Adrenal gland (tissue), 9 donors: ENCODE measurements at regions not wholly inside any gene's neighbourhood (a gene's known extent, or its start where the extent isn't known, plus 50 kb on each side); places are given as distances from the start of the nearest gene placed in this dataset.

Experiments used
- DNase-seq, 7 donors: peaks; one replicate each; pipeline ENCODE4 v3.0.0-alpha.2; 2019 to 2020
- H3K27ac ChIP-seq, 5 donors: fragments of 200-600 bp; sonication (generic) in 4 of 5; 1 replicate in 3 of 5; 2 replicates in 2 of 5; pipeline versions ENCODE4 v1.5.1 to v1.8.0; 2016 to 2020; ENCODE audit warnings: mild to moderate bottlenecking in 1 of 5
- H3K27me3 ChIP-seq: fragments of 200-600 bp; 2 replicates; pipeline ENCODE4 v1.8.0; 2021
- H3K36me3 ChIP-seq, 2 donors: fragments of 200-600 bp; replicated peaks in 1 of 2; 1 replicate in 1 of 2; 2 replicates in 1 of 2; pipeline versions ENCODE4 v1.5.1 to v1.8.0; 2018 to 2022
- H3K4me1 ChIP-seq, 2 donors: fragments of 200-600 bp; replicated peaks in 1 of 2; 1 replicate in 1 of 2; 2 replicates in 1 of 2; pipeline versions ENCODE4 v1.5.1 to v1.8.0; 2018 to 2021
- H3K4me3 ChIP-seq, 4 donors: fragments of 200-600 bp; sonication (generic) in 3 of 4; one replicate each; pipeline ENCODE4 v1.5.1; 2016 to 2018
- H3K9me3 ChIP-seq, 3 donors: fragments of 200-600 bp; sonication (generic) in 1 of 3; replicated peaks in 1 of 3; 1 replicate in 2 of 3; 2 replicates in 1 of 3; pipeline versions ENCODE4 v1.5.1 to v1.8.0; 2016 to 2021
- POLR2A ChIP-seq, 2 donors: fragments of 450-650 bp; IDR thresholded peaks; one replicate each; pipeline ENCODE4 v1.6.1; 2017; ENCODE audit warnings: antibody characterized with exemption in 2 of 2, mild to moderate bottlenecking in 2 of 2, moderate library complexity in 1 of 2
- WGBS, 4 donors: extraction: QIAGEN DNeasy Blood & Tissue Kit in 2 of 4; methylation state at CpG; one replicate each; pipeline versions ENCODE4 v1.1.5 to v1.1.7; 2013 to 2017; 5-methylcytosine and 5-hydroxymethylcytosine counted together
- intact Hi-C, 2 donors: fragments of 100-400 bp; cut with DNase I; formaldehyde crosslinking; loops; one replicate each; pipeline versions ENCODE4 v1.14.1 to v1.15.0; 2022 to 2023
- TF ChIP-seq, protein P1 (sequence below), 6 experiments: fragments of 450-650 bp in 4 of 6; fragments of 200-600 bp in 2 of 6; sonication (generic) in 1 of 6; IDR thresholded peaks; 1 replicate in 5 of 6; 2 replicates in 1 of 6; pipeline versions ENCODE4 v1.5.1 to v1.8.0; 2016 to 2021; ENCODE audit warnings: antibody characterized with exemption in 6 of 6, mild to moderate bottlenecking in 2 of 6, moderate library complexity in 1 of 6
- donor health status: healthy with polysubstance abuse.
- donor health status: Bipolar disorder and iron deficiency.
- donor health status: DM: yes; HTN: yes; CAD: no.
- donor health status: DM: no; HTN: no; CAD: no.
- donor health status: DM: no; HTN: no; CAD: no.

DNA sequence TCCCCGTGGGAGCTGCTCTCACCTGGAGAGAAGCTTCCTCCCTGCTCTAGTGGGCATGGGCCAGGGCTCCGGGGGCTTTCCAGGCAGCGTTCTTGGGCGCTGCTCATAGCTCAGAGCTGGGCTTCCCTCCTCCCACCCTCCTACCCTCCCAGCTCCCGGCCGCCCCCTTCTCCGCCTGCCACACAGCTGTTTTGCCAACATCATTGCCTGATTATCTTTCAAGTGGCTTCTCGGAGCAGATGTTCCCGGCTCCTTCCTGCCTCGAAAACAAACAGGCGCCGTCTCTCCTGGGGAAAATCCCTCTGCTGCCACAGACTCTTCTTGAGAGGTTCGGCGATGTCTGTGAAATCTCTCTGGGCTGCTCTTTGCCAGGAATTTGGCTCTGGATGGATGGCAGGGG lies 195.6 kb downstream of the RPLP1 start:
- 18 to 34% (median 28%) methylated on average over 6 to 14 of the region's 14 CpGs for WGBS, 4 donors
- intact Hi-C loops, result no loop called here
- TF ChIP-seq, protein P1, sequence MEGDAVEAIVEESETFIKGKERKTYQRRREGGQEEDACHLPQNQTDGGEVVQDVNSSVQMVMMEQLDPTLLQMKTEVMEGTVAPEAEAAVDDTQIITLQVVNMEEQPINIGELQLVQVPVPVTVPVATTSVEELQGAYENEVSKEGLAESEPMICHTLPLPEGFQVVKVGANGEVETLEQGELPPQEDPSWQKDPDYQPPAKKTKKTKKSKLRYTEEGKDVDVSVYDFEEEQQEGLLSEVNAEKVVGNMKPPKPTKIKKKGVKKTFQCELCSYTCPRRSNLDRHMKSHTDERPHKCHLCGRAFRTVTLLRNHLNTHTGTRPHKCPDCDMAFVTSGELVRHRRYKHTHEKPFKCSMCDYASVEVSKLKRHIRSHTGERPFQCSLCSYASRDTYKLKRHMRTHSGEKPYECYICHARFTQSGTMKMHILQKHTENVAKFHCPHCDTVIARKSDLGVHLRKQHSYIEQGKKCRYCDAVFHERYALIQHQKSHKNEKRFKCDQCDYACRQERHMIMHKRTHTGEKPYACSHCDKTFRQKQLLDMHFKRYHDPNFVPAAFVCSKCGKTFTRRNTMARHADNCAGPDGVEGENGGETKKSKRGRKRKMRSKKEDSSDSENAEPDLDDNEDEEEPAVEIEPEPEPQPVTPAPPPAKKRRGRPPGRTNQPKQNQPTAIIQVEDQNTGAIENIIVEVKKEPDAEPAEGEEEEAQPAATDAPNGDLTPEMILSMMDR (IDR thresholded peaks at IDR 0.05), result no peak
- TF ChIP-seq POLR2A (IDR thresholded peaks at IDR 0.05), result no peak
- DNase-seq, result peak in 1 of 7 donors; percentile 42
- peaks cover 7% of the 10 kb centered on the region for H3K27me3 ChIP-seq
- no peaks in the 10 kb centered on the region for H3K36me3 ChIP-seq
- H3K9me3 ChIP-seq, result no peaks in the 10 kb centered on the region
- no peak overlapping the region for H3K4me3 ChIP-seq
- no peaks in the 10 kb centered on the region for H3K4me1 ChIP-seq
- H3K27ac ChIP-seq, result no peak overlapping the region

GRCh38 chr15:69648775-69649735 lies 196.4 kb downstream of the RPLP1 start:
- DNase-seq, result peak in 1 of 7 donors; percentile 23
- H3K4me1 ChIP-seq, result no peaks in the 10 kb centered on the region
- H3K9me3 ChIP-seq, result no peaks in the 10 kb centered on the region
- 51 to 67% (median 56%) methylated on average over 13 of the region's 13 CpGs for WGBS, 4 donors
- intact Hi-C loops, result no loop called here
- peaks cover 7% of the 10 kb centered on the region for H3K27me3 ChIP-seq
- no peak overlapping the region for H3K4me3 ChIP-seq
- H3K27ac ChIP-seq, result no peak overlapping the region
- TF ChIP-seq, protein P1 (IDR thresholded peaks at IDR 0.05), result no peak
- no peak for TF ChIP-seq POLR2A (IDR thresholded peaks at IDR 0.05)
- no peaks in the 10 kb centered on the region for H3K36me3 ChIP-seq

GRCh38 chr15:69652293-69652692 lies 199.7 kb downstream of the RPLP1 start:
- WGBS, 4 donors, result 81 to 100% (median 93%) methylated on average over 1 of the region's 1 CpG
- Histone ChIP-seq H3K4me1 (no peaks in the 10 kb centered on the region), H3K36me3 (no peaks in the 10 kb centered on the region), H3K9me3 (no peaks in the 10 kb centered on the region), H3K27ac (no peak overlapping the region), H3K4me3 (no peak overlapping the region), H3K27me3 (peaks cover 7% of the 10 kb centered on the region)
- TF ChIP-seq, protein P1 (IDR thresholded peaks at IDR 0.05), result no peak
- no peak for TF ChIP-seq POLR2A (IDR thresholded peaks at IDR 0.05)
- no peak for DNase-seq
- intact Hi-C loops, result no loop called here

DNA sequence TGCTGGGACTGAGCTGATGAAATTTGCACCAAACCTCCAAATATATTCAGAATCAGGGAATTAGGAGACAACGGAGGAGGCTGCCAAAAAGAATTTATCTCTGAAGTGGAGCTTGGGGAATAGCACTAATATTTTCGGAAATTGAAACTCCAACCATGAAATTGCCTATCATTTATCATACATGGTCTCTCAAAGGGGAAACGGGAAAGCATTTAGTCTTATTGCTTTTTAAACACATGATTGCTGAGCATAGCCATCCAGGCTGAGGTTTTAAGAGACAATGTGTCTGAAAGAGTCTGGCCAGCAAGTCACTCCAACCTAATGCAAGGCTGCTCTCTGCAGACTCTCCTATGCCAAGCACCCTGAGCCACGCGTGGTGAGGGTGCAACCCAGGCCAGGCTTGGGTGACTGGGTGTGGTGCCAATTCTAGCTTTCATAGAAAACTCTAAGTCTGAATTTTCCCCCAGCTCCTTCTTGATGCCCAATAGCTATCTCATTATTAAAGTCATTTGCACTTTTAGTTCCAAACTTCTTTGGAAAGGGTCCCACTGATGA lies 200.2 kb downstream of the RPLP1 start:
- Histone ChIP-seq H3K4me3 (no peak overlapping the region), H3K4me1 (no peaks in the 10 kb centered on the region), H3K36me3 (no peaks in the 10 kb centered on the region), H3K27ac (no peak overlapping the region), H3K27me3 (peaks cover 7% of the 10 kb centered on the region), H3K9me3 (no peaks in the 10 kb centered on the region)
- intact Hi-C loops, result no loop called here
- TF ChIP-seq POLR2A (IDR thresholded peaks at IDR 0.05), result no peak
- TF ChIP-seq, protein P1 (IDR thresholded peaks at IDR 0.05), result no peak
- WGBS, 4 donors, result 68 to 75% (median 69%) methylated on average over 5 of the region's 5 CpGs
- DNase-seq, result peak in 1 of 7 donors; percentile 34
